Mammary epithelial cell (primary cell): ENCODE measurements at regions not wholly inside any gene's neighbourhood (a gene's known extent, or its start where the extent isn't known, plus 50 kb on each side); places are given as distances from the start of the nearest gene placed in this dataset.

Experiments
- EZH2 ChIP-seq: IDR thresholded peaks from 2 replicates; pipeline ENCODE4 v1.6.1; 2012; ENCODE audit warnings: low read length, inconsistent platforms, borderline replicate concordance
- TF ChIP-seq, protein P1 (sequence below), 2 donors: IDR thresholded peaks in 1 of 2; conservative IDR thresholded peaks in 1 of 2; 2 replicates each; pipeline ENCODE4 v1.5.1; 2011 to 2012; ENCODE audit warnings: inconsistent platforms in 2 of 2, low read length in 2 of 2, mild to moderate bottlenecking in 2 of 2, control low read depth in 1 of 2, low read depth in 1 of 2; ENCODE audit not compliant: insufficient read depth in 1 of 2; ENCODE audit errors: extremely low read depth in 1 of 2

DNA sequence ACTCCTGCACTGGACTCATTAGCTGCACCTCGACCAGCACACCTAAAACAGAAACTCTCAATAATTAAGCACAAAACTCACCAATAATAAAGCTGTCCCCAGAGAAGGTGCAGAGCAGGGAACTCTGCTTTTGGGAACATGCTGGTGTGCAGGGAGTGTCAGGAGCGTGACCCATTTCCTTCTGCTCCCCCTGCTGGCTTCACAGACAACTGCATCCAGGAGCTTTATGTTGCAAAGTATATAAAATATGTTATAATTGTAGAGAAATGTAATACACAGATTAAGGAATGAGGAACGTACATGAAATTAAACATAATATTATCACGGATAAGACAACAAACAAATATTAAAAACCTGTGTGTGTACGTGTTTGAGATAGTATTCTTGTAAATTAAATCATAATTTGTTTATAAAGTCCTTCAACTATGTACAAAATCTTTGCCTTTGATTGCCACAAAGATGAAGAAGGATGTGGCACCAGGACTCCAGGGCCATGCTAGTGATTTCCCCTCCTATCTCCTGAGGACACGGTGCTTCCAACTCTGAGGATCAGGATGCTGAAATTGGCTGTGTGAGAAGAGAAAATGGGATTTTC lies 68.6 kb upstream of the MAL start:
- TF ChIP-seq, protein P1, sequence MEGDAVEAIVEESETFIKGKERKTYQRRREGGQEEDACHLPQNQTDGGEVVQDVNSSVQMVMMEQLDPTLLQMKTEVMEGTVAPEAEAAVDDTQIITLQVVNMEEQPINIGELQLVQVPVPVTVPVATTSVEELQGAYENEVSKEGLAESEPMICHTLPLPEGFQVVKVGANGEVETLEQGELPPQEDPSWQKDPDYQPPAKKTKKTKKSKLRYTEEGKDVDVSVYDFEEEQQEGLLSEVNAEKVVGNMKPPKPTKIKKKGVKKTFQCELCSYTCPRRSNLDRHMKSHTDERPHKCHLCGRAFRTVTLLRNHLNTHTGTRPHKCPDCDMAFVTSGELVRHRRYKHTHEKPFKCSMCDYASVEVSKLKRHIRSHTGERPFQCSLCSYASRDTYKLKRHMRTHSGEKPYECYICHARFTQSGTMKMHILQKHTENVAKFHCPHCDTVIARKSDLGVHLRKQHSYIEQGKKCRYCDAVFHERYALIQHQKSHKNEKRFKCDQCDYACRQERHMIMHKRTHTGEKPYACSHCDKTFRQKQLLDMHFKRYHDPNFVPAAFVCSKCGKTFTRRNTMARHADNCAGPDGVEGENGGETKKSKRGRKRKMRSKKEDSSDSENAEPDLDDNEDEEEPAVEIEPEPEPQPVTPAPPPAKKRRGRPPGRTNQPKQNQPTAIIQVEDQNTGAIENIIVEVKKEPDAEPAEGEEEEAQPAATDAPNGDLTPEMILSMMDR (conservative IDR thresholded peaks at IDR 0.05 in 1 of 2, IDR thresholded peaks at IDR 0.05 in 1 of 2; ENCODE audit: extremely low read depth in 1 of 2, insufficient read depth in 1 of 2, low read depth in 1 of 2, low read length in 2 of 2): peak; percentile 90 to 94
- TF ChIP-seq EZH2: no peak
